Fibroblast of lung (primary cell): ENCODE measurements at regions not wholly inside any gene's neighbourhood (a gene's known extent, or its start where the extent isn't known, plus 50 kb on each side); places are given as distances from the start of the nearest gene placed in this dataset.

Experiments
- CTCF ChIP-seq, 2 donors: IDR thresholded peaks in 1 of 2; conservative IDR thresholded peaks in 1 of 2; 1 replicate in 1 of 2; 2 replicates in 1 of 2; pipeline ENCODE4 v1.5.1; 2011 to 2012; ENCODE audit warnings: low read length in 2 of 2, control low read depth in 1 of 2, inconsistent platforms in 1 of 2, low read depth in 1 of 2, mild to moderate bottlenecking in 1 of 2
- EZH2 ChIP-seq: IDR thresholded peaks from 2 replicates; pipeline ENCODE4 v1.5.1; 2012; ENCODE audit warnings: low read length, control low read depth, mild to moderate bottlenecking; ENCODE audit errors: missing control alignments

GRCh38 chr14:101061411-101062064, 158.0 kb upstream of the RTL1 start:
- TF ChIP-seq EZH2 = no peak
- no peak for TF ChIP-seq CTCF (conservative IDR thresholded peaks at IDR 0.05 in 1 of 2, IDR thresholded peaks at IDR 0.05 in 1 of 2; ENCODE audit: low read depth in 1 of 2, low read length in 2 of 2)
